HCT116 (cell line): ENCODE measurements at regions not wholly inside any gene's neighbourhood (a gene's known extent, or its start where the extent isn't known, plus 50 kb on each side); places are given as distances from the start of the nearest gene placed in this dataset.

Experiments used
- ATAC-seq: fragments of 200-7000 bp; cut with Tn5 transposase; 2 replicates; pipeline ENCODE4 v1.9.1; 2020; ENCODE audit warnings: mild to moderate bottlenecking, moderate library complexity
- BruUV-seq: library from RNA; stranded (reverse); fragments of 400-500 nt; replicated peaks from 2 replicates; lab custom pipeline; 2021; lab: Mats Ljungman, UMichigan
- CTCF ChIA-PET: fragments of 300-600 bp; sonication (Branson Sonifier 250); formaldehyde crosslinking; loops from one replicate; lab custom pipeline; 2021; ENCODE audit warnings: antibody characterized with exemption; lab: Charles Lee
- POLR2A ChIA-PET: fragments of 300-600, 350-600 bp; sonication (Branson Sonifier 250); formaldehyde crosslinking; loops from one replicate; lab custom pipeline; 2021; ENCODE audit warnings: antibody characterized with exemption; lab: Charles Lee
- RAD21 ChIA-PET, 2 experiments: fragments of 300-600 bp; sonication (Branson Sonifier 250); formaldehyde crosslinking; loops; one replicate each; lab custom pipeline; 2023; ENCODE audit warnings: low total read pairs in 2 of 2; ENCODE audit not compliant: uncharacterized antibody in 2 of 2, unreplicated experiment in 2 of 2, low non-redundant PET in 1 of 2; lab: Charles Lee
- DNase-seq: peaks from one replicate; pipeline ENCODE4 v3.0.0-alpha.2; 2010; ENCODE audit warnings: low read depth, low spot score
- H2AFZ ChIP-seq: fragments of 200-600 bp; shearing (Covaris generic), sonication (generic); 2 replicates; pipeline ENCODE4 v1.6.1; 2017; ENCODE audit warnings: low read depth, mixed run types, mixed read lengths, antibody characterized with exemption, low read length; ENCODE audit not compliant: poor library complexity, severe bottlenecking
- H3K27ac ChIP-seq: 2 replicates; pipeline ENCODE4 v1.5.1; 2012; ENCODE audit warnings: low read depth, low read length
- H3K27me3 ChIP-seq: fragments of 200-600 bp; sonication (generic); 2 replicates; pipeline ENCODE4 v1.6.1; 2016; ENCODE audit warnings: mixed run types, low read length, mixed read lengths; ENCODE audit not compliant: insufficient read depth
- H3K36me3 ChIP-seq, 2 experiments: fragments of 200-500 bp in 1 of 2; fragments of 200-600 bp in 1 of 2; sonication (Bioruptor generic) in 1 of 2; sonication (generic) in 1 of 2; 2 replicates each; pipeline versions ENCODE4 v1.5.1 to v1.6.1; 2014 to 2016; ENCODE audit warnings: low read length in 2 of 2, inconsistent platforms in 1 of 2, mixed read lengths in 1 of 2, mixed run types in 1 of 2; ENCODE audit not compliant: insufficient read depth in 2 of 2, control insufficient read depth in 1 of 2
- H3K4me1 ChIP-seq, 2 experiments: fragments of 200-600 bp in 1 of 2; sonication (generic) in 1 of 2; 2 replicates each; pipeline versions ENCODE4 v1.5.1 to v1.6.1; 2012 to 2017; ENCODE audit warnings: low read length in 2 of 2, inconsistent platforms in 1 of 2, mild to moderate bottlenecking in 1 of 2, mixed read lengths in 1 of 2, mixed run types in 1 of 2, moderate library complexity in 1 of 2; ENCODE audit not compliant: insufficient read depth in 2 of 2, control insufficient read depth in 1 of 2
- H3K4me2 ChIP-seq: fragments of 200-600 bp; sonication (generic); 2 replicates; pipeline ENCODE4 v1.6.1; 2017; ENCODE audit warnings: mixed run types, low read length, mixed read lengths
- H3K4me3 ChIP-seq, 2 experiments: fragments of 200-600 bp in 1 of 2; sonication (generic) in 1 of 2; replicated peaks in 1 of 2; 2 replicates each; pipeline ENCODE4 v1.5.1; 2011 to 2016; ENCODE audit warnings: low read length in 2 of 2, control low read depth in 1 of 2, low read depth in 1 of 2, mild to moderate bottlenecking in 1 of 2, mixed read lengths in 1 of 2, mixed run types in 1 of 2
- H3K79me2 ChIP-seq: fragments of 200-600 bp; sonication (generic); 2 replicates; pipeline ENCODE4 v1.6.1; 2017; ENCODE audit warnings: mild to moderate bottlenecking, mixed run types, low read length, moderate library complexity, mixed read lengths; ENCODE audit not compliant: insufficient read depth
- H3K9ac ChIP-seq: fragments of 200-600 bp; sonication (generic); 2 replicates; pipeline ENCODE4 v1.6.1; 2016; ENCODE audit warnings: low read length, mixed read lengths
- H3K9me2 ChIP-seq: fragments of 200-600 bp; sonication (generic), shearing (Covaris generic); 2 replicates; pipeline ENCODE4 v1.6.1; 2017; ENCODE audit warnings: mixed run types, mild to moderate bottlenecking, moderate library complexity; ENCODE audit not compliant: insufficient read depth
- H3K9me3 ChIP-seq, 2 experiments: fragments of 200-500 bp in 1 of 2; fragments of 200-600 bp in 1 of 2; sonication (Bioruptor generic) in 1 of 2; sonication (generic) in 1 of 2; 2 replicates each; pipeline ENCODE4 v1.6.1; 2014 to 2017; ENCODE audit warnings: low read length in 2 of 2, mixed read lengths in 2 of 2, inconsistent platforms in 1 of 2, low read depth in 1 of 2, mild to moderate bottlenecking in 1 of 2, mixed run types in 1 of 2, moderate library complexity in 1 of 2; ENCODE audit not compliant: control insufficient read depth in 1 of 2, insufficient read depth in 1 of 2
- H4K20me1 ChIP-seq: fragments of 200-600 bp; sonication (generic), shearing (Covaris generic); 2 replicates; pipeline ENCODE4 v1.6.1; 2017; ENCODE audit warnings: mixed run types, mild to moderate bottlenecking, moderate library complexity; ENCODE audit not compliant: insufficient read depth
- CBX3 ChIP-seq: IDR thresholded peaks from 2 replicates; pipeline ENCODE4 v1.6.1; 2012; ENCODE audit warnings: low read depth
- CEBPB ChIP-seq: IDR thresholded peaks from 2 replicates; pipeline ENCODE4 v1.6.1; 2012; ENCODE audit warnings: low read depth
- EGR1 ChIP-seq: IDR thresholded peaks from 2 replicates; pipeline ENCODE4 v1.6.1; 2012; ENCODE audit warnings: low read depth
- ELF1 ChIP-seq: IDR thresholded peaks from 2 replicates; pipeline ENCODE4 v1.6.1; 2012; ENCODE audit warnings: low read depth, borderline replicate concordance
- EZH2 ChIP-seq: fragments of 200-600 bp; sonication (generic); IDR thresholded peaks from 2 replicates; pipeline ENCODE4 v1.6.1; 2017; ENCODE audit warnings: antibody characterized with exemption, mixed run types
- EZH2phosphoT487 ChIP-seq: fragments of 200-600 bp; IDR thresholded peaks from 2 replicates; pipeline ENCODE4 v1.6.1; 2018; ENCODE audit warnings: antibody characterized with exemption, borderline replicate concordance
- FOSL1 ChIP-seq: IDR thresholded peaks from 2 replicates; pipeline ENCODE4 v1.6.1; 2012; ENCODE audit warnings: low read depth
- POLR2A ChIP-seq: IDR thresholded peaks from 2 replicates; pipeline ENCODE4 v1.7.0; 2011; ENCODE audit warnings: borderline replicate concordance; ENCODE audit not compliant: insufficient read depth, insufficient read length; ENCODE audit errors: extremely low read depth
- RAD21 ChIP-seq: IDR thresholded peaks from 2 replicates; pipeline ENCODE4 v1.6.1; 2012; ENCODE audit warnings: low read depth, mild to moderate bottlenecking
- SIN3A ChIP-seq: IDR thresholded peaks from 2 replicates; pipeline ENCODE4 v1.6.1; 2012; ENCODE audit warnings: low read depth
- SP1 ChIP-seq: IDR thresholded peaks from 2 replicates; pipeline ENCODE4 v1.6.1; 2012; ENCODE audit warnings: low read depth
- SRF ChIP-seq: IDR thresholded peaks from 2 replicates; pipeline ENCODE4 v1.6.1; 2012; ENCODE audit warnings: low read depth
- TCF7L2 ChIP-seq: IDR thresholded peaks from 2 replicates; pipeline ENCODE4 v1.7.0; 2011; ENCODE audit warnings: borderline replicate concordance, inconsistent platforms; ENCODE audit not compliant: insufficient read depth, insufficient read length; ENCODE audit errors: extremely low read depth
- ZFX ChIP-seq: fragments of 450-650 bp; IDR thresholded peaks from 2 replicates; pipeline ENCODE4 v1.6.1; 2017
- ZNF274 ChIP-seq: fragments of 200-500 bp; sonication (Bioruptor generic); IDR thresholded peaks from 2 replicates; pipeline ENCODE4 v1.6.1; 2014; ENCODE audit warnings: mild to moderate bottlenecking, low read depth, low read length, inconsistent platforms
- intact Hi-C: fragments of 100-400 bp; cut with micrococcal nuclease; formaldehyde crosslinking; loops from 2 replicates; pipeline ENCODE4 v1.10.0; 2022
- TF ChIP-seq, protein P1 (sequence below): IDR thresholded peaks from 2 replicates; pipeline ENCODE4 v1.6.1; 2012
- TF ChIP-seq, protein P2 (sequence below): IDR thresholded peaks from 2 replicates; pipeline ENCODE4 v1.6.1; 2011; ENCODE audit warnings: mild to moderate bottlenecking, low read length, moderate library complexity; ENCODE audit not compliant: insufficient replicate concordance; ENCODE audit errors: extremely low read depth
- TF ChIP-seq, protein P3 (sequence below): IDR thresholded peaks from 2 replicates; pipeline ENCODE4 v1.6.1; 2012; ENCODE audit warnings: low read depth
- TF ChIP-seq, protein P4 (sequence below), 3 experiments: fragments of 200-600 bp in 1 of 3; sonication (generic) in 1 of 3; IDR thresholded peaks in 2 of 3; conservative IDR thresholded peaks in 1 of 3; 2 replicates each; pipeline ENCODE4 v1.5.1; 2012 to 2017; ENCODE audit warnings: low read depth in 2 of 3, low read length in 2 of 3, antibody characterized with exemption in 1 of 3, borderline replicate concordance in 1 of 3, control low read depth in 1 of 3, mild to moderate bottlenecking in 1 of 3, mixed read lengths in 1 of 3, mixed run types in 1 of 3, moderate library complexity in 1 of 3; ENCODE audit not compliant: insufficient read depth in 1 of 3
- TF ChIP-seq, protein P5 (sequence below): IDR thresholded peaks from 2 replicates; pipeline ENCODE4 v1.6.1; 2012

DNA sequence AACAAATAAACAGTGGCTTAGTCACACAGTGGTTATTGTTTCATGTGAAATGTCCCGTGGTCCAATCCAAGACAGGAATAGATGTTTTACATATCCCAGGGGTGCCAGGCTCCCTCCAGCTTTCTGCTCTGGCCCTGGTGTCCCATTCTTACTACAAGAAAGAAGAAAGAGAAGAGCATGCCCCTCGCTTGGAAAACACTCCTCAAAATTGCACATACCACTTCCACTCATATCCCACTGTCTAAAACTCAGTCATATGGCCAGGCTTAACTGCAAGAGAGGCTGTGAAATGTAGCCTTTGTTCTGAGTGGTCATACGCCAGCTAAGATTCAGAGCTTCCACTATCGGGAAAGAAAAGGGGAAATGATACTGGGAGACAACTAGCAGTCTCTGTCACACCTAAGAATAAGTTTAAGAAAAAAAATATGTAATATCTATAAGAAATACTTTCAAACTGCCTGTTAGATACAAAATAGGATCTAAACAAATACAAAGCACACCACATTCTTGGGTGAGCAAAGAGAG, 306.8 kb upstream of the FAM241A start:
- Histone ChIP-seq H3K9me3 (no peaks in the 10 kb centered on the region), H3K4me1 (no peaks in the 10 kb centered on the region), H3K4me2 (no peak overlapping the region), H3K4me3 (no peak overlapping the region), H3K27ac (no peak overlapping the region), H3K27me3 (no peaks in the 10 kb centered on the region), H3K79me2 (no peaks in the 10 kb centered on the region), H3K36me3 (no peaks in the 10 kb centered on the region), H4K20me1 (no peaks in the 10 kb centered on the region), H3K9me2 (no peaks in the 10 kb centered on the region), H2AFZ (no peak overlapping the region), H3K9ac (no peak overlapping the region)
- intact Hi-C loops: no loop called here
- ChIA-PET RAD21 (interaction anchor here in 1 of 2 experiments (0.5 kb wide), 1 partner anchor 20 kb away, joined by 3 read pairs; no protein-coding TSS in a partner anchor), CTCF (interaction anchor here (1.3 kb wide), 1 partner anchor 16 kb away, joined by 5 read pairs; no protein-coding TSS in a partner anchor), POLR2A (no interaction called here)
- no peak for DNase-seq
- no peak for TF ChIP-seq SRF
- TF ChIP-seq CBX3: no peak
- no peak for TF ChIP-seq SP1
- no peak for TF ChIP-seq RAD21
- no peak for TF ChIP-seq TCF7L2
- TF ChIP-seq, protein P1, sequence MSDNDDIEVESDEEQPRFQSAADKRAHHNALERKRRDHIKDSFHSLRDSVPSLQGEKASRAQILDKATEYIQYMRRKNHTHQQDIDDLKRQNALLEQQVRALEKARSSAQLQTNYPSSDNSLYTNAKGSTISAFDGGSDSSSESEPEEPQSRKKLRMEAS: no peak
- TF ChIP-seq ZNF274: no peak
- TF ChIP-seq, protein P2, sequence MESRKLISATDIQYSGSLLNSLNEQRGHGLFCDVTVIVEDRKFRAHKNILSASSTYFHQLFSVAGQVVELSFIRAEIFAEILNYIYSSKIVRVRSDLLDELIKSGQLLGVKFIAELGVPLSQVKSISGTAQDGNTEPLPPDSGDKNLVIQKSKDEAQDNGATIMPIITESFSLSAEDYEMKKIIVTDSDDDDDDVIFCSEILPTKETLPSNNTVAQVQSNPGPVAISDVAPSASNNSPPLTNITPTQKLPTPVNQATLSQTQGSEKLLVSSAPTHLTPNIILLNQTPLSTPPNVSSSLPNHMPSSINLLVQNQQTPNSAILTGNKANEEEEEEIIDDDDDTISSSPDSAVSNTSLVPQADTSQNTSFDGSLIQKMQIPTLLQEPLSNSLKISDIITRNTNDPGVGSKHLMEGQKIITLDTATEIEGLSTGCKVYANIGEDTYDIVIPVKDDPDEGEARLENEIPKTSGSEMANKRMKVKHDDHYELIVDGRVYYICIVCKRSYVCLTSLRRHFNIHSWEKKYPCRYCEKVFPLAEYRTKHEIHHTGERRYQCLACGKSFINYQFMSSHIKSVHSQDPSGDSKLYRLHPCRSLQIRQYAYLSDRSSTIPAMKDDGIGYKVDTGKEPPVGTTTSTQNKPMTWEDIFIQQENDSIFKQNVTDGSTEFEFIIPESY: no peak
- no peak for TF ChIP-seq SIN3A
- TF ChIP-seq EZH2: no peak
- no peak for TF ChIP-seq ZFX
- TF ChIP-seq, protein P3, sequence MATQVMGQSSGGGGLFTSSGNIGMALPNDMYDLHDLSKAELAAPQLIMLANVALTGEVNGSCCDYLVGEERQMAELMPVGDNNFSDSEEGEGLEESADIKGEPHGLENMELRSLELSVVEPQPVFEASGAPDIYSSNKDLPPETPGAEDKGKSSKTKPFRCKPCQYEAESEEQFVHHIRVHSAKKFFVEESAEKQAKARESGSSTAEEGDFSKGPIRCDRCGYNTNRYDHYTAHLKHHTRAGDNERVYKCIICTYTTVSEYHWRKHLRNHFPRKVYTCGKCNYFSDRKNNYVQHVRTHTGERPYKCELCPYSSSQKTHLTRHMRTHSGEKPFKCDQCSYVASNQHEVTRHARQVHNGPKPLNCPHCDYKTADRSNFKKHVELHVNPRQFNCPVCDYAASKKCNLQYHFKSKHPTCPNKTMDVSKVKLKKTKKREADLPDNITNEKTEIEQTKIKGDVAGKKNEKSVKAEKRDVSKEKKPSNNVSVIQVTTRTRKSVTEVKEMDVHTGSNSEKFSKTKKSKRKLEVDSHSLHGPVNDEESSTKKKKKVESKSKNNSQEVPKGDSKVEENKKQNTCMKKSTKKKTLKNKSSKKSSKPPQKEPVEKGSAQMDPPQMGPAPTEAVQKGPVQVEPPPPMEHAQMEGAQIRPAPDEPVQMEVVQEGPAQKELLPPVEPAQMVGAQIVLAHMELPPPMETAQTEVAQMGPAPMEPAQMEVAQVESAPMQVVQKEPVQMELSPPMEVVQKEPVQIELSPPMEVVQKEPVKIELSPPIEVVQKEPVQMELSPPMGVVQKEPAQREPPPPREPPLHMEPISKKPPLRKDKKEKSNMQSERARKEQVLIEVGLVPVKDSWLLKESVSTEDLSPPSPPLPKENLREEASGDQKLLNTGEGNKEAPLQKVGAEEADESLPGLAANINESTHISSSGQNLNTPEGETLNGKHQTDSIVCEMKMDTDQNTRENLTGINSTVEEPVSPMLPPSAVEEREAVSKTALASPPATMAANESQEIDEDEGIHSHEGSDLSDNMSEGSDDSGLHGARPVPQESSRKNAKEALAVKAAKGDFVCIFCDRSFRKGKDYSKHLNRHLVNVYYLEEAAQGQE: no peak
- TF ChIP-seq ELF1: no peak
- TF ChIP-seq EZH2phosphoT487: no peak
- no peak for TF ChIP-seq CEBPB
- no peak for TF ChIP-seq EGR1
- TF ChIP-seq, protein P4, sequence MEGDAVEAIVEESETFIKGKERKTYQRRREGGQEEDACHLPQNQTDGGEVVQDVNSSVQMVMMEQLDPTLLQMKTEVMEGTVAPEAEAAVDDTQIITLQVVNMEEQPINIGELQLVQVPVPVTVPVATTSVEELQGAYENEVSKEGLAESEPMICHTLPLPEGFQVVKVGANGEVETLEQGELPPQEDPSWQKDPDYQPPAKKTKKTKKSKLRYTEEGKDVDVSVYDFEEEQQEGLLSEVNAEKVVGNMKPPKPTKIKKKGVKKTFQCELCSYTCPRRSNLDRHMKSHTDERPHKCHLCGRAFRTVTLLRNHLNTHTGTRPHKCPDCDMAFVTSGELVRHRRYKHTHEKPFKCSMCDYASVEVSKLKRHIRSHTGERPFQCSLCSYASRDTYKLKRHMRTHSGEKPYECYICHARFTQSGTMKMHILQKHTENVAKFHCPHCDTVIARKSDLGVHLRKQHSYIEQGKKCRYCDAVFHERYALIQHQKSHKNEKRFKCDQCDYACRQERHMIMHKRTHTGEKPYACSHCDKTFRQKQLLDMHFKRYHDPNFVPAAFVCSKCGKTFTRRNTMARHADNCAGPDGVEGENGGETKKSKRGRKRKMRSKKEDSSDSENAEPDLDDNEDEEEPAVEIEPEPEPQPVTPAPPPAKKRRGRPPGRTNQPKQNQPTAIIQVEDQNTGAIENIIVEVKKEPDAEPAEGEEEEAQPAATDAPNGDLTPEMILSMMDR (IDR thresholded peaks at IDR 0.05 in 2 of 3, conservative IDR thresholded peaks at IDR 0.05 in 1 of 3; ENCODE audit: borderline replicate concordance in 1 of 3, insufficient read depth in 1 of 3, low read depth in 2 of 3, low read length in 2 of 3): no peak
- TF ChIP-seq, protein P5, sequence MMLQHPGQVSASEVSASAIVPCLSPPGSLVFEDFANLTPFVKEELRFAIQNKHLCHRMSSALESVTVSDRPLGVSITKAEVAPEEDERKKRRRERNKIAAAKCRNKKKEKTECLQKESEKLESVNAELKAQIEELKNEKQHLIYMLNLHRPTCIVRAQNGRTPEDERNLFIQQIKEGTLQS: no peak
- no peak for TF ChIP-seq FOSL1
- no peak for TF ChIP-seq POLR2A
- ATAC-seq: no peak
- BruUV-seq: no TSS peak
